ENCODE measurements at regions not wholly inside any gene's neighbourhood (a gene's known extent, or its start where the extent isn't known, plus 50 kb on each side); places are given as distances from the start of the nearest gene placed in this dataset.

GRCh38 chrX:39729981-39730661 is 367.6 kb downstream of the BCOR start:
- no peaks in the 10 kb centered on the region for H3K9me3 ChIP-seq (ENCODE audit: control insufficient read depth, insufficient read depth, low read length)
- TF ChIP-seq CTCF (IDR thresholded peaks at IDR 0.05; ENCODE audit: low read depth, low read length, poor library complexity, severe bottlenecking) (no peak), EZH2phosphoT487 (IDR thresholded peaks at IDR 0.05; ENCODE audit: borderline replicate concordance, low read length) (no peak)
- H3K79me2 ChIP-seq (ENCODE audit: control insufficient read depth, low read length): no peaks in the 10 kb centered on the region
- no peaks in the 10 kb centered on the region for H3F3A ChIP-seq (ENCODE audit: control insufficient read depth, insufficient read depth)
- H3K4me3 ChIP-seq (ENCODE audit: low read length): no peak overlapping the region
- no peaks in the 10 kb centered on the region for H4K20me1 ChIP-seq (ENCODE audit: control insufficient read depth, insufficient read depth, low read depth, low read length)
- H3K27ac ChIP-seq (ENCODE audit: low read depth, low read length): no peak overlapping the region
- H3K4me1 ChIP-seq (ENCODE audit: control insufficient read depth, low read length): no peaks in the 10 kb centered on the region
- H3K27me3 ChIP-seq (ENCODE audit: control insufficient read depth, low read length): no peaks in the 10 kb centered on the region
- H3K4me2 ChIP-seq (ENCODE audit: low read length): no peak overlapping the region
- no peaks in the 10 kb centered on the region for H3K9me2 ChIP-seq (replicated peaks; ENCODE audit: control insufficient read depth, low read length)
- no peaks in the 10 kb centered on the region for H3K36me3 ChIP-seq (ENCODE audit: control insufficient read depth, low read length)

- Histone ChIP-seq H4K20me1 (ENCODE audit: control insufficient read depth, insufficient read depth, low read depth, low read length) (no peaks in the 10 kb centered on the region), H3K4me1 (ENCODE audit: control insufficient read depth, low read length) (no peaks in the 10 kb centered on the region), H3F3A (ENCODE audit: control insufficient read depth, insufficient read depth) (no peaks in the 10 kb centered on the region), H3K4me2 (ENCODE audit: low read length) (no peak overlapping the region), H3K27me3 (ENCODE audit: control insufficient read depth, low read length) (no peaks in the 10 kb centered on the region), H3K27ac (ENCODE audit: low read depth, low read length) (no peak overlapping the region), H3K4me3 (ENCODE audit: low read length) (no peak overlapping the region), H3K79me2 (ENCODE audit: control insufficient read depth, low read length) (no peaks in the 10 kb centered on the region), H3K36me3 (ENCODE audit: control insufficient read depth, low read length) (no peaks in the 10 kb centered on the region), H3K9me3 (ENCODE audit: control insufficient read depth, insufficient read depth, low read length) (no peaks in the 10 kb centered on the region), H3K9me2 (replicated peaks; ENCODE audit: control insufficient read depth, low read length) (no peaks in the 10 kb centered on the region)
- TF ChIP-seq CTCF (IDR thresholded peaks at IDR 0.05; ENCODE audit: low read depth, low read length, poor library complexity, severe bottlenecking) (peak; percentile 42), EZH2phosphoT487 (IDR thresholded peaks at IDR 0.05; ENCODE audit: borderline replicate concordance, low read length) (no peak)
Observed at GRCh38 chrX:39730662-39731329, 367.0 kb downstream of the BCOR start.

- TF ChIP-seq EZH2phosphoT487 (IDR thresholded peaks at IDR 0.05; ENCODE audit: borderline replicate concordance, low read length) (no peak), CTCF (IDR thresholded peaks at IDR 0.05; ENCODE audit: low read depth, low read length, poor library complexity, severe bottlenecking) (no peak)
- no peaks in the 10 kb centered on the region for H3K9me2 ChIP-seq (replicated peaks; ENCODE audit: control insufficient read depth, low read length)
- H3K4me2 ChIP-seq (ENCODE audit: low read length): no peak overlapping the region
- H3K36me3 ChIP-seq (ENCODE audit: control insufficient read depth, low read length): no peaks in the 10 kb centered on the region
- H3K27me3 ChIP-seq (ENCODE audit: control insufficient read depth, low read length): no peaks in the 10 kb centered on the region
- H3K79me2 ChIP-seq (ENCODE audit: control insufficient read depth, low read length): no peaks in the 10 kb centered on the region
- no peaks in the 10 kb centered on the region for H4K20me1 ChIP-seq (ENCODE audit: control insufficient read depth, insufficient read depth, low read depth, low read length)
- H3K27ac ChIP-seq (ENCODE audit: low read depth, low read length): no peak overlapping the region
- H3F3A ChIP-seq (ENCODE audit: control insufficient read depth, insufficient read depth): no peaks in the 10 kb centered on the region
- H3K4me1 ChIP-seq (ENCODE audit: control insufficient read depth, low read length): no peaks in the 10 kb centered on the region
- no peak overlapping the region for H3K4me3 ChIP-seq (ENCODE audit: low read length)
- no peaks in the 10 kb centered on the region for H3K9me3 ChIP-seq (ENCODE audit: control insufficient read depth, insufficient read depth, low read length)
Observed at GRCh38 chrX:39731330-39731667, 366.5 kb downstream of the BCOR start.

Data from DOHH2 (cell line).